Mesendoderm (in vitro differentiated cells): ENCODE measurements at regions not wholly inside any gene's neighbourhood (a gene's known extent, or its start where the extent isn't known, plus 50 kb on each side); places are given as distances from the start of the nearest gene placed in this dataset.

ENCODE experiments used
- DNase-seq: peaks from one replicate; pipeline ENCODE4 v3.0.0; 2013
- H2AK5ac ChIP-seq: 2 replicates; pipeline ENCODE4 v1.6.1; 2013; ENCODE audit warnings: low read length, inconsistent platforms
- H2BK120ac ChIP-seq: 2 replicates; pipeline ENCODE4 v1.6.1; 2013; ENCODE audit warnings: low read depth, mild to moderate bottlenecking, low read length, moderate library complexity, mixed read lengths
- H2BK15ac ChIP-seq: replicated peaks from 2 replicates; pipeline ENCODE4 v1.6.1; 2013; ENCODE audit warnings: low read depth, mild to moderate bottlenecking, moderate library complexity
- H2BK5ac ChIP-seq: 2 replicates; pipeline ENCODE4 v1.6.1; 2013; ENCODE audit warnings: low read length, inconsistent platforms
- H3K18ac ChIP-seq: 2 replicates; pipeline ENCODE4 v1.6.1; 2013; ENCODE audit warnings: mild to moderate bottlenecking, low read length, mixed read lengths
- H3K23ac ChIP-seq: one replicate; pipeline ENCODE4 v1.6.1; 2013; ENCODE audit warnings: low read length
- H3K27ac ChIP-seq: 2 replicates; pipeline ENCODE4 v1.5.1; 2013; ENCODE audit warnings: low read depth, mild to moderate bottlenecking, inconsistent platforms, low read length, moderate library complexity
- H3K27me3 ChIP-seq: 2 replicates; pipeline ENCODE4 v1.6.1; 2013; ENCODE audit warnings: low read length, control low read depth, mild to moderate bottlenecking, inconsistent platforms; ENCODE audit not compliant: insufficient read depth, poor library complexity
- H3K36me3 ChIP-seq: 2 replicates; pipeline ENCODE4 v1.6.1; 2013; ENCODE audit warnings: low read length, inconsistent platforms; ENCODE audit not compliant: control insufficient read depth, insufficient read depth
- H3K4ac ChIP-seq: one replicate; pipeline ENCODE4 v1.6.1; 2013; ENCODE audit warnings: low read depth, mild to moderate bottlenecking, low read length, moderate library complexity
- H3K4me1 ChIP-seq: 2 replicates; pipeline ENCODE4 v1.6.1; 2013; ENCODE audit warnings: low read depth, low read length, inconsistent platforms; ENCODE audit not compliant: control insufficient read depth
- H3K4me2 ChIP-seq: 2 replicates; pipeline ENCODE4 v1.6.1; 2013; ENCODE audit warnings: low read length
- H3K4me3 ChIP-seq: 2 replicates; pipeline ENCODE4 v1.5.1; 2013; ENCODE audit warnings: mild to moderate bottlenecking, low read length
- H3K56ac ChIP-seq: one replicate; pipeline ENCODE4 v1.6.1; 2013; ENCODE audit warnings: low read length
- H3K79me1 ChIP-seq: 2 replicates; pipeline ENCODE4 v1.6.1; 2013; ENCODE audit warnings: low read length, inconsistent platforms
- H3K79me2 ChIP-seq: 2 replicates; pipeline ENCODE4 v1.6.1; 2013; ENCODE audit warnings: mild to moderate bottlenecking, low read length; ENCODE audit not compliant: control insufficient read depth, insufficient read depth
- H3K9ac ChIP-seq: 2 replicates; pipeline ENCODE4 v1.6.1; 2013; ENCODE audit warnings: low read length, inconsistent platforms
- H4K5ac ChIP-seq: one replicate; pipeline ENCODE4 v1.6.1; 2013; ENCODE audit warnings: low read length
- H4K8ac ChIP-seq: one replicate; pipeline ENCODE4 v1.6.1; 2013; ENCODE audit warnings: low read depth, mild to moderate bottlenecking, control low read depth, low read length, moderate library complexity
- WGBS: extraction: QIAGEN DNeasy Blood & Tissue Kit; methylation state at CpG from one replicate; pipeline ENCODE4 v1.1.7; 2013; ENCODE audit warnings: low lambda C conversion rate, missing lambda C conversion rate; ENCODE audit not compliant: insufficient coverage; ENCODE audit errors: extremely low coverage; 5-methylcytosine and 5-hydroxymethylcytosine counted together

- no peaks in the 10 kb centered on the region for H3K27me3 ChIP-seq
- no peak overlapping the region for H4K5ac ChIP-seq
- H3K18ac ChIP-seq: no peak overlapping the region
- H3K56ac ChIP-seq: no peak overlapping the region
- no peak overlapping the region for H3K27ac ChIP-seq
- H3K36me3 ChIP-seq: no peaks in the 10 kb centered on the region
- no peak overlapping the region for H2AK5ac ChIP-seq
- no peak for DNase-seq
- H2BK120ac ChIP-seq: no peak overlapping the region
- no peaks in the 10 kb centered on the region for H3K4me1 ChIP-seq
- no peak overlapping the region for H3K4ac ChIP-seq
- no peak overlapping the region for H3K4me3 ChIP-seq
- H3K23ac ChIP-seq: no peak overlapping the region
- H3K79me1 ChIP-seq: no peaks in the 10 kb centered on the region
- no peak overlapping the region for H3K4me2 ChIP-seq
- H4K8ac ChIP-seq: no peak overlapping the region
- H2BK15ac ChIP-seq: no peak overlapping the region
- no peak overlapping the region for H2BK5ac ChIP-seq
- no peak overlapping the region for H3K9ac ChIP-seq
- no peaks in the 10 kb centered on the region for H3K79me2 ChIP-seq
These were observed 148.9 kb downstream of the GLUL start for GRCh38 chr1:182242641-182243040.

GRCh38 chr1:182240085-182240484 lies 151.5 kb downstream of the GLUL start:
- WGBS: no CpG with 5 or more reads among the region's 2 CpGs
- no peak for DNase-seq
- H2BK120ac ChIP-seq: no peak overlapping the region
- H3K4me2 ChIP-seq: no peak overlapping the region
- no peaks in the 10 kb centered on the region for H3K4me1 ChIP-seq
- H2BK5ac ChIP-seq: no peak overlapping the region
- H3K4me3 ChIP-seq: no peak overlapping the region
- H3K27ac ChIP-seq: no peak overlapping the region
- H3K56ac ChIP-seq: no peak overlapping the region
- no peak overlapping the region for H3K9ac ChIP-seq
- no peaks in the 10 kb centered on the region for H3K36me3 ChIP-seq
- no peak overlapping the region for H2BK15ac ChIP-seq
- no peak overlapping the region for H3K23ac ChIP-seq
- H4K8ac ChIP-seq: no peak overlapping the region
- no peaks in the 10 kb centered on the region for H3K79me2 ChIP-seq
- no peaks in the 10 kb centered on the region for H3K79me1 ChIP-seq
- no peak overlapping the region for H4K5ac ChIP-seq
- H2AK5ac ChIP-seq: no peak overlapping the region
- no peaks in the 10 kb centered on the region for H3K27me3 ChIP-seq
- H3K18ac ChIP-seq: no peak overlapping the region
- H3K4ac ChIP-seq: no peak overlapping the region

GRCh38 chr1:182238421-182238820 lies 153.2 kb downstream of the GLUL start:
- no peak overlapping the region for H3K27ac ChIP-seq
- no peaks in the 10 kb centered on the region for H3K79me2 ChIP-seq
- no peak overlapping the region for H2AK5ac ChIP-seq
- H3K27me3 ChIP-seq: no peaks in the 10 kb centered on the region
- no peak overlapping the region for H3K18ac ChIP-seq
- no CpG with 5 or more reads among the region's 1 CpG for WGBS
- no peaks in the 10 kb centered on the region for H3K4me1 ChIP-seq
- H3K56ac ChIP-seq: no peak overlapping the region
- no peaks in the 10 kb centered on the region for H3K79me1 ChIP-seq
- no peak overlapping the region for H4K8ac ChIP-seq
- H3K36me3 ChIP-seq: no peaks in the 10 kb centered on the region
- no peak overlapping the region for H3K9ac ChIP-seq
- no peak overlapping the region for H2BK120ac ChIP-seq
- no peak overlapping the region for H3K4ac ChIP-seq
- H4K5ac ChIP-seq: no peak overlapping the region
- H2BK15ac ChIP-seq: no peak overlapping the region
- no peak overlapping the region for H2BK5ac ChIP-seq
- H3K4me3 ChIP-seq: no peak overlapping the region
- no peak overlapping the region for H3K4me2 ChIP-seq
- no peak overlapping the region for H3K23ac ChIP-seq
- DNase-seq: no peak

DNA sequence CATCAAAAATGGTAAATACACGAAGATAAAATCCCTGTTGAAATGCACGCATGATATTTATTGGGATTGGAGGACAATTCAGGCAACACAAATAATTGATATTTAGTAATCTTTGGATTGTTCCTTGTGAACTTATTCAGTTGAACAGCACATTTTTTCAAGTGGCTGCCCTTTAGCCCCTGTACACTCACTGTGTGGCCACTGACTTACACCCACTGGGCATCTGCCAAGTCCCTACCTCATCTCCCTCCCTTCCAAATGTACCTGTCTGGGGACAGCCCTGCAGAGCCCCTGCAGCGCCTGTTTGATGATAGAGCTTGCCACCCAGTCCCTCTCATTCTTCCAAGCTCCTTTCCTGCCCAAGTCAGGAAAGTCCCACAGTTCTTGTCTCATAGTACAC lies 154.3 kb downstream of the GLUL start:
- WGBS: no CpG with 5 or more reads among the region's 3 CpGs
- Histone ChIP-seq H3K23ac (no peak overlapping the region), H3K79me2 (no peaks in the 10 kb centered on the region), H2BK5ac (no peak overlapping the region), H4K8ac (no peak overlapping the region), H3K4me2 (no peak overlapping the region), H3K4me3 (no peak overlapping the region), H3K79me1 (no peaks in the 10 kb centered on the region), H3K4ac (no peak overlapping the region), H2AK5ac (no peak overlapping the region), H3K27me3 (no peaks in the 10 kb centered on the region), H2BK15ac (no peak overlapping the region), H3K27ac (no peak overlapping the region), H3K9ac (no peak overlapping the region), H3K36me3 (no peaks in the 10 kb centered on the region), H2BK120ac (no peak overlapping the region), H3K56ac (no peak overlapping the region), H3K4me1 (no peaks in the 10 kb centered on the region), H4K5ac (no peak overlapping the region), H3K18ac (no peak overlapping the region)
- DNase-seq: no peak

DNA sequence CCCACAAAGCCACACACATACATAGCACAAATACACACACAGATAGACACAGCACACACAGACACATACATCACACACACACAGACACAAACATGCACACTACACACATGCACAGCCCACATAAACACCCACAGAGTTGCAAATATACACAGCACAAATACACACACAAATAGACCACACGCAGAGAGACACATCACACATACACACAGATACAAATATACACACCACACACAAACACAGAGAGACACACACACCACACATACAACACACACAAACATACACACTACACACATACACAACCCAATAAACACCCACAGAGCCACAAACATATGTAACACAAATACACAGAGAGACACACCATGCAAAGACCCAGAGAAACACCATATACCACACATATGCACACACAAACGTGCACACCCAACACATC lies 154.9 kb downstream of the GLUL start:
- Histone ChIP-seq H2BK120ac (no peak overlapping the region), H3K27ac (no peak overlapping the region)

GRCh38 chr1:182235952-182236650 lies 155.5 kb downstream of the GLUL start:
- no peaks in the 10 kb centered on the region for H3K79me2 ChIP-seq
- no peak overlapping the region for H2AK5ac ChIP-seq
- no peak overlapping the region for H3K4ac ChIP-seq
- H2BK5ac ChIP-seq: no peak overlapping the region
- no peak for DNase-seq
- no peak overlapping the region for H3K23ac ChIP-seq
- no peak overlapping the region for H3K4me2 ChIP-seq
- H3K4me3 ChIP-seq: no peak overlapping the region
- H3K56ac ChIP-seq: no peak overlapping the region
- H3K27me3 ChIP-seq: no peaks in the 10 kb centered on the region
- no CpG with 5 or more reads among the region's 11 CpGs for WGBS
- H3K36me3 ChIP-seq: no peaks in the 10 kb centered on the region
- H2BK15ac ChIP-seq: no peak overlapping the region
- H3K27ac ChIP-seq: no peak overlapping the region
- H2BK120ac ChIP-seq: no peak overlapping the region
- H3K79me1 ChIP-seq: no peaks in the 10 kb centered on the region
- H4K8ac ChIP-seq: no peak overlapping the region
- H3K9ac ChIP-seq: no peak overlapping the region
- H3K18ac ChIP-seq: no peak overlapping the region
- no peaks in the 10 kb centered on the region for H3K4me1 ChIP-seq
- no peak overlapping the region for H4K5ac ChIP-seq

More for the DNA sequence above, 154.9 kb downstream of the GLUL start:
- no peak overlapping the region for H2AK5ac ChIP-seq
- no peak overlapping the region for H3K9ac ChIP-seq
- H3K4me1 ChIP-seq: no peaks in the 10 kb centered on the region
- no peaks in the 10 kb centered on the region for H3K36me3 ChIP-seq
- no peaks in the 10 kb centered on the region for H3K27me3 ChIP-seq
- no peak overlapping the region for H3K18ac ChIP-seq
- H3K79me1 ChIP-seq: no peaks in the 10 kb centered on the region
- no peak for DNase-seq
- no CpG with 5 or more reads among the region's 2 CpGs for WGBS
- H3K4ac ChIP-seq: no peak overlapping the region
- no peaks in the 10 kb centered on the region for H3K79me2 ChIP-seq
- H4K8ac ChIP-seq: no peak overlapping the region
- H3K4me3 ChIP-seq: no peak overlapping the region
- no peak overlapping the region for H2BK5ac ChIP-seq
- no peak overlapping the region for H4K5ac ChIP-seq
- H3K56ac ChIP-seq: no peak overlapping the region
- H2BK15ac ChIP-seq: no peak overlapping the region
- no peak overlapping the region for H3K4me2 ChIP-seq
- H3K23ac ChIP-seq: no peak overlapping the region
